ENCODE measurements at regions not wholly inside any gene's neighbourhood (a gene's known extent, or its start where the extent isn't known, plus 50 kb on each side); places are given as distances from the start of the nearest gene placed in this dataset.

DNA sequence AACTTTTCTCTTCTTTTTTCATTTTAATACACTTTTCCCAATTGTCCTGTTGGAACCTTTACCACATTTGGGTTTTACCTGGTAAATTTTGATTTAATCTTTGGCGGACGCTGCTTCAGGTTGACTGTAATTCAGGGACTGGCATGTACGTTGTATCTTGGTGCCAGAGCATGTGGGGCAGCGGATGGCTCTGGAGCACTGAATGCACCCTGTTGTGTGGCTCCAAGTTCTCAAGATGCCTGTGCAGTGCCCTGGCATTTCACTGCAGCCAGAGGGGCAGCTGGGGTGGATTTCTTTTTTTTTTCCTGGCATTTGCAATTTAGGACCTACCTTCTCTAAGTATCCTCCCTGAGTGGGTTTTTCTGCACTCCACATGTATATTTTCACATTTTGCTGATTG lies 242.2 kb downstream of the BLID start:
- WGBS (ENCODE audit: extremely low coverage, insufficient read length, low lambda C conversion rate): no CpG with 5 or more reads among the region's 4 CpGs
- Histone ChIP-seq H3K56ac (ENCODE audit: insufficient read length, low read depth, low read length) (no peak overlapping the region), H3T11ph (ENCODE audit: low read length) (no peak overlapping the region), H2BK20ac (ENCODE audit: low read depth, low read length, poor library complexity, severe bottlenecking) (no peak overlapping the region), H3K23me2 (ENCODE audit: insufficient read length, low read depth, low read length, poor library complexity, severe bottlenecking) (no peaks in the 10 kb centered on the region), H3K4me2 (ENCODE audit: insufficient read depth, insufficient read length, low read length) (no peak overlapping the region), H3K27me3 (ENCODE audit: insufficient read depth, low read length) (no peaks in the 10 kb centered on the region), H3K4me1 (ENCODE audit: insufficient read depth, low read length) (peaks cover 4% of the 10 kb centered on the region; the same call in 1 of the 2 replicates), H2AK5ac (ENCODE audit: insufficient read length, low read length) (no peak overlapping the region), H3K27ac (ENCODE audit: insufficient read length, low read depth, low read length) (no peak overlapping the region), H4K20me1 (ENCODE audit: control insufficient read depth, insufficient read depth, insufficient read length) (no peaks in the 10 kb centered on the region), H4K8ac (replicated peaks; ENCODE audit: insufficient read length, low read depth, low read length) (no peak overlapping the region), H4K91ac (ENCODE audit: insufficient read length, low read depth, low read length) (no peak overlapping the region), H3K9ac (ENCODE audit: extremely low read depth, insufficient read length, low read length) (no peak overlapping the region), H2BK5ac (ENCODE audit: insufficient read length, low read length) (no peak overlapping the region), H2AFZ (ENCODE audit: low read length) (no peak overlapping the region), H2BK12ac (ENCODE audit: insufficient read length, low read depth, low read length) (no peak overlapping the region), H3K18ac (ENCODE audit: insufficient read length, low read depth, low read length) (no peak overlapping the region), H3K79me2 (ENCODE audit: insufficient read depth, low read length) (no peaks in the 10 kb centered on the region), H4K5ac (ENCODE audit: insufficient read length, low read depth, low read length) (no peak overlapping the region), H3K79me1 (ENCODE audit: insufficient read depth, low read depth, low read length, poor library complexity, severe bottlenecking) (no peaks in the 10 kb centered on the region), H3K23ac (ENCODE audit: insufficient read length, low read depth, low read length) (no peak overlapping the region), H3K14ac (ENCODE audit: insufficient read depth, low read length) (no peak overlapping the region), H3K9me3 (ENCODE audit: control insufficient read depth, low read depth, low read length) (no peaks in the 10 kb centered on the region), H2BK15ac (ENCODE audit: low read depth, low read length) (no peak overlapping the region), H2BK120ac (ENCODE audit: low read depth, low read length, poor library complexity, severe bottlenecking) (no peak overlapping the region), H3K4ac (ENCODE audit: low read depth, low read length) (no peak overlapping the region)
- H3K9me3 Mint-ChIP-seq: no peaks in the 10 kb centered on the region
- no peaks in the 10 kb centered on the region; the same call in 1 of the 2 replicates for H3K27me3 Mint-ChIP-seq (ENCODE audit: low read depth)
- H3K27ac Mint-ChIP-seq: no peak overlapping the region
- H3K36me3 Mint-ChIP-seq (ENCODE audit: insufficient read depth in 1 of 3, low read depth in 3 of 3): no peaks in the 10 kb centered on the region
- H3K4me3 Mint-ChIP-seq: no peak overlapping the region
- TF ChIP-seq, protein P1, sequence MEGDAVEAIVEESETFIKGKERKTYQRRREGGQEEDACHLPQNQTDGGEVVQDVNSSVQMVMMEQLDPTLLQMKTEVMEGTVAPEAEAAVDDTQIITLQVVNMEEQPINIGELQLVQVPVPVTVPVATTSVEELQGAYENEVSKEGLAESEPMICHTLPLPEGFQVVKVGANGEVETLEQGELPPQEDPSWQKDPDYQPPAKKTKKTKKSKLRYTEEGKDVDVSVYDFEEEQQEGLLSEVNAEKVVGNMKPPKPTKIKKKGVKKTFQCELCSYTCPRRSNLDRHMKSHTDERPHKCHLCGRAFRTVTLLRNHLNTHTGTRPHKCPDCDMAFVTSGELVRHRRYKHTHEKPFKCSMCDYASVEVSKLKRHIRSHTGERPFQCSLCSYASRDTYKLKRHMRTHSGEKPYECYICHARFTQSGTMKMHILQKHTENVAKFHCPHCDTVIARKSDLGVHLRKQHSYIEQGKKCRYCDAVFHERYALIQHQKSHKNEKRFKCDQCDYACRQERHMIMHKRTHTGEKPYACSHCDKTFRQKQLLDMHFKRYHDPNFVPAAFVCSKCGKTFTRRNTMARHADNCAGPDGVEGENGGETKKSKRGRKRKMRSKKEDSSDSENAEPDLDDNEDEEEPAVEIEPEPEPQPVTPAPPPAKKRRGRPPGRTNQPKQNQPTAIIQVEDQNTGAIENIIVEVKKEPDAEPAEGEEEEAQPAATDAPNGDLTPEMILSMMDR (conservative IDR thresholded peaks at IDR 0.05): no peak
- H3K4me1 Mint-ChIP-seq: peaks cover 12 to 20% of the 10 kb centered on the region in 2 experiments
- DNase-seq: no peak
